ENCODE measurements at regions not wholly inside any gene's neighbourhood (a gene's known extent, or its start where the extent isn't known, plus 50 kb on each side); places are given as distances from the start of the nearest gene placed in this dataset.

- TF ChIP-seq USF1 (IDR thresholded peaks at IDR 0.05) (no peak), EP300 (IDR thresholded peaks at IDR 0.05; ENCODE audit: borderline replicate concordance) (no peak), TEAD4 (IDR thresholded peaks at IDR 0.05) (no peak), NFIC (IDR thresholded peaks at IDR 0.05) (no peak), REST (IDR thresholded peaks at IDR 0.05; ENCODE audit: low read depth) (no peak), FOXM1 (IDR thresholded peaks at IDR 0.05; ENCODE audit: borderline replicate concordance, low read depth) (no peak), RAD21 (IDR thresholded peaks at IDR 0.05; ENCODE audit: low read depth) (no peak), YY1 (IDR thresholded peaks at IDR 0.05; ENCODE audit: low read depth) (no peak)
Measured at GRCh38 chr13:61761690-61762089, 346.0 kb upstream of the PCDH20 start.

GRCh38 chr13:61760102-61760501 lies 344.5 kb upstream of the PCDH20 start:
- TF ChIP-seq CREB1 (IDR thresholded peaks at IDR 0.05; ENCODE audit: low read depth) (no peak), REST (IDR thresholded peaks at IDR 0.05; ENCODE audit: low read depth) (no peak), NFIC (IDR thresholded peaks at IDR 0.05) (no peak), EP300 (IDR thresholded peaks at IDR 0.05; ENCODE audit: borderline replicate concordance) (no peak), YY1 (IDR thresholded peaks at IDR 0.05; ENCODE audit: low read depth) (no peak), RAD21 (IDR thresholded peaks at IDR 0.05; ENCODE audit: low read depth) (no peak), TAF1 (IDR thresholded peaks at IDR 0.05; ENCODE audit: low read depth) (no peak), TEAD4 (IDR thresholded peaks at IDR 0.05) (no peak), EGR1 (IDR thresholded peaks at IDR 0.05) (no peak), FOXM1 (IDR thresholded peaks at IDR 0.05; ENCODE audit: borderline replicate concordance, low read depth) (no peak), CEBPB (IDR thresholded peaks at IDR 0.05) (no peak), ZBTB7A (IDR thresholded peaks at IDR 0.05; ENCODE audit: low read depth) (no peak), USF1 (IDR thresholded peaks at IDR 0.05) (no peak), TCF12 (IDR thresholded peaks at IDR 0.05; ENCODE audit: low read depth) (no peak)
- TF ChIP-seq, protein P1, sequence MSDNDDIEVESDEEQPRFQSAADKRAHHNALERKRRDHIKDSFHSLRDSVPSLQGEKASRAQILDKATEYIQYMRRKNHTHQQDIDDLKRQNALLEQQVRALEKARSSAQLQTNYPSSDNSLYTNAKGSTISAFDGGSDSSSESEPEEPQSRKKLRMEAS (IDR thresholded peaks at IDR 0.05): no peak

DNA sequence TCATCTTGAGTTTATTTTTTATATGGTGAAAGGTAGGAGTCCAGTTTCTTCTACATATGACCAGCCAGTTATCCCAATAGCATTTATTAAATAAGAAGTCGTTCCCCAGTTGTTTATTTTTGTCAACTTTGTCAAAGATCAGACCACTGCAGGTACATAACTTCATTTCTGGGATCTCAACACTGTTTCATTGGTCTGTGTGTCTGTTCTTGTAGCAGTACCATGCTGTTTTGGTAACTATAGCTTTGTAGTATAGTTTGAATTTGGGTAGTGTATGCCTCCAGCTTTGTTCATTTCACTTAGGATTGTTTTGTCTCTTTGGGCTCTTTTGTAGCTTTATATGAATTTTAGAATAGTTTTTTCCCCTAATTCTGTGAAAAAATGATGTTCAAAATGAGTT lies 340.4 kb upstream of the PCDH20 start:
- TF ChIP-seq TEAD4 (IDR thresholded peaks at IDR 0.05) (no peak), ZBTB7A (IDR thresholded peaks at IDR 0.05; ENCODE audit: low read depth) (no peak), FOXM1 (IDR thresholded peaks at IDR 0.05; ENCODE audit: borderline replicate concordance, low read depth) (no peak)
- TF ChIP-seq, protein P1 (IDR thresholded peaks at IDR 0.05): no peak

DNA sequence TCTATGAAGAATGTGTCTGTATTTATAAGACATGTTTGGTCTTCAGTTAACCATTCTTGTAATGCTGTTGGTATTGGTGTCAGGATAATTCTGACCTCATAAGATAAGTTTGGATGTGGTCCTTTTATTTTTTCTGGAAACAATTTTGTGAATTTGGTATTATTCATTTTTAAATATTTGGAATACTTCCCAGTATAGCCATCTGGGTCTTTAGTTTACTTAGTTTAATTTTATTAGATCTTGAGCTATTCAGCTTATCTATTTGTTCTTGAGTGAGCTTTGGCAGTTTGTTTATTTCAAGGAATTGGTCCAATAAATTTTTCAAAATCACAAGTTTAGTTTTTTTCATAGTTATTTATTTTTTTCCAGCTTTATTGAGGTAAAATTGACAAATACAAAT lies 335.4 kb upstream of the PCDH20 start:
- TF ChIP-seq TAF1 (IDR thresholded peaks at IDR 0.05; ENCODE audit: low read depth) (no peak), CEBPB (IDR thresholded peaks at IDR 0.05) (no peak), EP300 (IDR thresholded peaks at IDR 0.05; ENCODE audit: borderline replicate concordance) (no peak), CREB1 (IDR thresholded peaks at IDR 0.05; ENCODE audit: low read depth) (no peak), RAD21 (IDR thresholded peaks at IDR 0.05; ENCODE audit: low read depth) (no peak), EGR1 (IDR thresholded peaks at IDR 0.05) (no peak), USF1 (IDR thresholded peaks at IDR 0.05) (no peak), REST (IDR thresholded peaks at IDR 0.05; ENCODE audit: low read depth) (no peak), FOXM1 (IDR thresholded peaks at IDR 0.05; ENCODE audit: borderline replicate concordance, low read depth) (no peak), NFIC (IDR thresholded peaks at IDR 0.05) (no peak), TEAD4 (IDR thresholded peaks at IDR 0.05) (no peak)
- TF ChIP-seq, protein P1 (IDR thresholded peaks at IDR 0.05): no peak
